H9 (cell line): ENCODE measurements at regions not wholly inside any gene's neighbourhood (a gene's known extent, or its start where the extent isn't known, plus 50 kb on each side); places are given as distances from the start of the nearest gene placed in this dataset.

Experiments
- DNase-seq: peaks from one replicate; pipeline ENCODE4 v3.0.0-alpha.2; 2017
- H2AFZ ChIP-seq: one replicate; pipeline ENCODE4 v1.6.1; 2013; ENCODE audit warnings: mild to moderate bottlenecking, low read length, control low read depth, moderate library complexity
- H2AK5ac ChIP-seq: 2 replicates; pipeline ENCODE4 v1.6.1; 2013; ENCODE audit warnings: low read length, control low read depth, mixed read lengths; ENCODE audit not compliant: insufficient read length
- H2BK120ac ChIP-seq: one replicate; pipeline ENCODE4 v1.6.1; 2013; ENCODE audit warnings: low read depth, mild to moderate bottlenecking, low read length, control low read depth, inconsistent platforms; ENCODE audit not compliant: poor library complexity, severe bottlenecking
- H2BK12ac ChIP-seq: 2 replicates; pipeline ENCODE4 v1.6.1; 2013; ENCODE audit warnings: low read length, control low read depth, mixed read lengths, low read depth; ENCODE audit not compliant: insufficient read length
- H2BK15ac ChIP-seq: 2 replicates; pipeline ENCODE4 v1.6.1; 2013; ENCODE audit warnings: low read depth, low read length, control low read depth
- H2BK20ac ChIP-seq: one replicate; pipeline ENCODE4 v1.6.1; 2013; ENCODE audit warnings: low read depth, mild to moderate bottlenecking, low read length, control low read depth, inconsistent platforms; ENCODE audit not compliant: poor library complexity, severe bottlenecking
- H2BK5ac ChIP-seq: 2 replicates; pipeline ENCODE4 v1.6.1; 2013; ENCODE audit warnings: low read length, control low read depth, mixed read lengths; ENCODE audit not compliant: insufficient read length
- H3K14ac ChIP-seq: 2 replicates; pipeline ENCODE4 v1.6.1; 2013; ENCODE audit warnings: low read length, control low read depth; ENCODE audit not compliant: insufficient read depth
- H3K18ac ChIP-seq: 2 replicates; pipeline ENCODE4 v1.6.1; 2013; ENCODE audit warnings: low read depth, mild to moderate bottlenecking, mixed read lengths, low read length, control low read depth; ENCODE audit not compliant: insufficient read length
- H3K23ac ChIP-seq: 2 replicates; pipeline ENCODE4 v1.6.1; 2013; ENCODE audit warnings: low read length, control low read depth, mixed read lengths, low read depth; ENCODE audit not compliant: insufficient read length
- H3K23me2 ChIP-seq: 2 replicates; pipeline ENCODE4 v1.6.1; 2013; ENCODE audit warnings: low read depth, mild to moderate bottlenecking, mixed read lengths, low read length, control low read depth; ENCODE audit not compliant: insufficient read length, poor library complexity, severe bottlenecking
- H3K27ac ChIP-seq: 2 replicates; pipeline ENCODE4 v1.5.1; 2013; ENCODE audit warnings: low read length, control low read depth, mixed read lengths, low read depth; ENCODE audit not compliant: insufficient read length
- H3K27me3 ChIP-seq: 2 replicates; pipeline ENCODE4 v1.6.1; 2013; ENCODE audit warnings: low read length, control low read depth, inconsistent platforms; ENCODE audit not compliant: insufficient read depth
- H3K4ac ChIP-seq: 2 replicates; pipeline ENCODE4 v1.6.1; 2013; ENCODE audit warnings: low read depth, mild to moderate bottlenecking, control low read depth, inconsistent platforms, low read length, moderate library complexity
- H3K4me1 ChIP-seq: 2 replicates; pipeline ENCODE4 v1.6.1; 2013; ENCODE audit warnings: low read length, control low read depth, inconsistent platforms; ENCODE audit not compliant: insufficient read depth
- H3K4me2 ChIP-seq: 2 replicates; pipeline ENCODE4 v1.6.1; 2013; ENCODE audit warnings: low read length, control low read depth, mixed read lengths; ENCODE audit not compliant: insufficient read length, insufficient read depth
- H3K56ac ChIP-seq: 2 replicates; pipeline ENCODE4 v1.6.1; 2013; ENCODE audit warnings: low read depth, mild to moderate bottlenecking, mixed read lengths, low read length, control low read depth; ENCODE audit not compliant: insufficient read length
- H3K79me1 ChIP-seq: 2 replicates; pipeline ENCODE4 v1.6.1; 2013; ENCODE audit warnings: low read depth, mild to moderate bottlenecking, moderate library complexity, low read length, control low read depth, inconsistent platforms; ENCODE audit not compliant: insufficient read depth, poor library complexity, severe bottlenecking
- H3K79me2 ChIP-seq: 2 replicates; pipeline ENCODE4 v1.6.1; 2013; ENCODE audit warnings: low read length, control low read depth, inconsistent platforms; ENCODE audit not compliant: insufficient read depth
- H3K9ac ChIP-seq: 2 replicates; pipeline ENCODE4 v1.6.1; 2013; ENCODE audit warnings: low read length, control low read depth, mixed read lengths; ENCODE audit not compliant: insufficient read length; ENCODE audit errors: extremely low read depth
- H3K9me3 ChIP-seq: one replicate; pipeline ENCODE4 v1.6.1; 2013; ENCODE audit warnings: low read depth, low read length, inconsistent platforms; ENCODE audit not compliant: control insufficient read depth
- H3T11ph ChIP-seq: one replicate; pipeline ENCODE4 v1.6.1; 2013; ENCODE audit warnings: mild to moderate bottlenecking, low read length, control low read depth, inconsistent platforms
- H4K20me1 ChIP-seq: one replicate; pipeline ENCODE4 v1.6.1; 2013; ENCODE audit not compliant: control insufficient read depth, insufficient read length, insufficient read depth
- H4K5ac ChIP-seq: 2 replicates; pipeline ENCODE4 v1.6.1; 2013; ENCODE audit warnings: low read depth, mild to moderate bottlenecking, mixed read lengths, low read length, control low read depth; ENCODE audit not compliant: insufficient read length
- H4K8ac ChIP-seq: replicated peaks from 2 replicates; pipeline ENCODE4 v1.6.1; 2013; ENCODE audit warnings: low read length, control low read depth, mixed read lengths, low read depth; ENCODE audit not compliant: insufficient read length
- H4K91ac ChIP-seq: 2 replicates; pipeline ENCODE4 v1.6.1; 2013; ENCODE audit warnings: low read depth, mild to moderate bottlenecking, moderate library complexity, mixed read lengths, low read length, control low read depth; ENCODE audit not compliant: insufficient read length
- H3K27ac Mint-ChIP-seq, 3 experiments: 2 replicates in 2 of 3; 3 replicates in 1 of 3; pipeline ENCODE4 v1.8.0; 2020 to 2021; ENCODE audit warnings: mixed read lengths in 3 of 3, mild to moderate bottlenecking in 1 of 3, moderate library complexity in 1 of 3
- H3K27me3 Mint-ChIP-seq: 2 replicates; pipeline ENCODE4 v1.8.0; 2021; ENCODE audit warnings: low read depth, mild to moderate bottlenecking, moderate library complexity, mixed read lengths
- H3K36me3 Mint-ChIP-seq, 3 experiments: 2 replicates in 2 of 3; 3 replicates in 1 of 3; pipeline ENCODE4 v1.8.0; 2020 to 2021; ENCODE audit warnings: low read depth in 3 of 3, mixed read lengths in 3 of 3; ENCODE audit not compliant: insufficient read depth in 1 of 3
- H3K4me1 Mint-ChIP-seq, 2 experiments: 2 replicates each; pipeline ENCODE4 v1.8.0; 2020; ENCODE audit warnings: mixed read lengths in 2 of 2
- H3K4me3 Mint-ChIP-seq, 2 experiments: 2 replicates in 1 of 2; 3 replicates in 1 of 2; pipeline ENCODE4 v1.8.0; 2020 to 2021; ENCODE audit warnings: mild to moderate bottlenecking in 2 of 2, mixed read lengths in 2 of 2, moderate library complexity in 1 of 2
- H3K9me3 Mint-ChIP-seq, 2 experiments: 2 replicates in 1 of 2; 3 replicates in 1 of 2; pipeline ENCODE4 v1.8.0; 2020; ENCODE audit warnings: mild to moderate bottlenecking in 2 of 2, mixed read lengths in 2 of 2, moderate library complexity in 1 of 2
- CTCF ChIP-seq: fragments of 200-600 bp; sonication (generic); conservative IDR thresholded peaks from 3 replicates; pipeline ENCODE4 v1.8.0; 2021; ENCODE audit warnings: antibody characterized with exemption, mild to moderate bottlenecking
- WGBS: extraction: QIAGEN DNeasy Blood & Tissue Kit; methylation state at CpG from one replicate; pipeline ENCODE4 v1.1.7; 2013; ENCODE audit warnings: missing lambda C conversion rate, low lambda C conversion rate, mixed read lengths; ENCODE audit not compliant: insufficient read length; ENCODE audit errors: extremely low coverage; 5-methylcytosine and 5-hydroxymethylcytosine counted together

- Histone ChIP-seq H2AFZ (no peak overlapping the region), H4K91ac (no peak overlapping the region), H3K4ac (no peak overlapping the region), H3K79me1 (no peaks in the 10 kb centered on the region), H3K9ac (no peak overlapping the region), H2BK120ac (no peak overlapping the region), H2AK5ac (no peak overlapping the region), H3K4me2 (no peak overlapping the region), H3K23ac (no peak overlapping the region), H3K56ac (no peak overlapping the region), H3K18ac (no peak overlapping the region), H3K9me3 (no peaks in the 10 kb centered on the region), H4K20me1 (no peaks in the 10 kb centered on the region), H3K23me2 (no peaks in the 10 kb centered on the region), H4K5ac (no peak overlapping the region), H4K8ac (no peak overlapping the region), H2BK12ac (no peak overlapping the region), H3K14ac (no peak overlapping the region), H3K27me3 (no peaks in the 10 kb centered on the region), H2BK5ac (no peak overlapping the region), H3K79me2 (no peaks in the 10 kb centered on the region), H2BK15ac (no peak overlapping the region), H3K27ac (no peak overlapping the region), H3T11ph (no peak overlapping the region), H2BK20ac (no peak overlapping the region), H3K4me1 (no peaks in the 10 kb centered on the region)
- H3K9me3 Mint-ChIP-seq: peaks cover 19 to 23% of the 10 kb centered on the region in 2 experiments
- H3K27ac Mint-ChIP-seq: no peak overlapping the region
- H3K4me3 Mint-ChIP-seq: no peak overlapping the region
- no peak for TF ChIP-seq CTCF
- H3K4me1 Mint-ChIP-seq: peaks cover 0 to 4% of the 10 kb centered on the region in 2 experiments; a peak in 2 of 4 replicates
- WGBS: no CpG with 5 or more reads among the region's 19 CpGs
- peaks cover 10 to 20% (median 14%) of the 10 kb centered on the region in 3 experiments; a peak in 6 of 7 replicates for H3K36me3 Mint-ChIP-seq
- no peak for DNase-seq
- no peaks in the 10 kb centered on the region for H3K27me3 Mint-ChIP-seq
Measured at GRCh38 chr11:29934115-29934638, 82.7 kb downstream of the KCNA4 start.
